RWPE2 (cell line): ENCODE measurements at regions not wholly inside any gene's neighbourhood (a gene's known extent, or its start where the extent isn't known, plus 50 kb on each side); places are given as distances from the start of the nearest gene placed in this dataset.

Experiments
- ATAC-seq: fragments of 200-7000 bp; cut with Tn5 transposase; 3 replicates; pipeline ENCODE4 v1.9.1; 2021; ENCODE audit warnings: low read depth
- DNase-seq: peaks from one replicate; pipeline ENCODE4 v3.0.0-alpha.2; 2020; ENCODE audit warnings: low spot score
- H3K27ac ChIP-seq: fragments of 450-650 bp; 2 replicates; pipeline ENCODE4 v1.5.1; 2017; ENCODE audit warnings: mild to moderate bottlenecking; ENCODE audit not compliant: poor library complexity, severe bottlenecking
- H3K27me3 ChIP-seq: fragments of 250-450 bp; sonication (Bioruptor Pico); 2 replicates; pipeline ENCODE4 v1.5.1; 2021; ENCODE audit warnings: mild to moderate bottlenecking, moderate library complexity; ENCODE audit not compliant: insufficient read depth, poor library complexity, severe bottlenecking
- H3K36me3 ChIP-seq: fragments of 250-450 bp; sonication (Bioruptor Pico); 2 replicates; pipeline ENCODE4 v1.5.1; 2020; ENCODE audit warnings: low read depth, mild to moderate bottlenecking, moderate library complexity
- H3K4me1 ChIP-seq: fragments of 250-450 bp; sonication (Bioruptor Pico); 2 replicates; pipeline ENCODE4 v1.5.1; 2021; ENCODE audit warnings: mild to moderate bottlenecking, moderate library complexity; ENCODE audit not compliant: insufficient read depth, poor library complexity, severe bottlenecking
- H3K4me3 ChIP-seq: fragments of 250-450 bp; sonication (Bioruptor Pico); 2 replicates; pipeline ENCODE4 v1.5.1; 2021; ENCODE audit warnings: mild to moderate bottlenecking, moderate library complexity; ENCODE audit not compliant: severe bottlenecking
- H3K9me3 ChIP-seq: fragments of 250-450 bp; sonication (Bioruptor Pico); 2 replicates; pipeline ENCODE4 v1.5.1; 2021; ENCODE audit warnings: mild to moderate bottlenecking, moderate library complexity; ENCODE audit not compliant: severe bottlenecking
- TF ChIP-seq, protein P1 (sequence below): fragments of 450-650 bp; IDR thresholded peaks from one replicate; pipeline ENCODE4 v1.5.1; 2017; ENCODE audit warnings: mild to moderate bottlenecking, moderate library complexity; ENCODE audit not compliant: poor library complexity, severe bottlenecking

DNA sequence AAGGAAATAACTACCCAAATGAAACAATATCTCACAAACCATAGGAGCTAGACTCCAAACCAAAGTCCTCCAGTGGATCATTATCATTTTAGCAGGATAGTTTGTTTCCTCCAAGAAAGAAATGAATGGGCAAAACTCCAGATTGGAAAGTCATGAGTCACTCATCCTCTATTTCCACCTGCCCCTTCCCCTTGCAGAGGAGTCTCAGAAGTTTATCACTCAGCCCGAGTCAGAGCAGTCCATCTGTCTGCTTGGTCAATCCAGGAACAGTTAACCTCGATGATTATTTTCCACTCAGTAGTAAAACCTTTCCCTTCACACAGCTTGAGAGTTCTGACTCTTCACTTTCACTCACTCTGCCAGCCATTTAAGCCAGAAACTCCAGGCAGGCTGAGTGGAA is 462.2 kb downstream of the BCL11A start:
- Histone ChIP-seq H3K4me1 (no peaks in the 10 kb centered on the region), H3K27ac (no peak overlapping the region), H3K4me3 (no peak overlapping the region), H3K27me3 (no peaks in the 10 kb centered on the region), H3K36me3 (no peaks in the 10 kb centered on the region), H3K9me3 (no peaks in the 10 kb centered on the region)
- DNase-seq (no peak), ATAC-seq (no peak)
- TF ChIP-seq, protein P1, sequence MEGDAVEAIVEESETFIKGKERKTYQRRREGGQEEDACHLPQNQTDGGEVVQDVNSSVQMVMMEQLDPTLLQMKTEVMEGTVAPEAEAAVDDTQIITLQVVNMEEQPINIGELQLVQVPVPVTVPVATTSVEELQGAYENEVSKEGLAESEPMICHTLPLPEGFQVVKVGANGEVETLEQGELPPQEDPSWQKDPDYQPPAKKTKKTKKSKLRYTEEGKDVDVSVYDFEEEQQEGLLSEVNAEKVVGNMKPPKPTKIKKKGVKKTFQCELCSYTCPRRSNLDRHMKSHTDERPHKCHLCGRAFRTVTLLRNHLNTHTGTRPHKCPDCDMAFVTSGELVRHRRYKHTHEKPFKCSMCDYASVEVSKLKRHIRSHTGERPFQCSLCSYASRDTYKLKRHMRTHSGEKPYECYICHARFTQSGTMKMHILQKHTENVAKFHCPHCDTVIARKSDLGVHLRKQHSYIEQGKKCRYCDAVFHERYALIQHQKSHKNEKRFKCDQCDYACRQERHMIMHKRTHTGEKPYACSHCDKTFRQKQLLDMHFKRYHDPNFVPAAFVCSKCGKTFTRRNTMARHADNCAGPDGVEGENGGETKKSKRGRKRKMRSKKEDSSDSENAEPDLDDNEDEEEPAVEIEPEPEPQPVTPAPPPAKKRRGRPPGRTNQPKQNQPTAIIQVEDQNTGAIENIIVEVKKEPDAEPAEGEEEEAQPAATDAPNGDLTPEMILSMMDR, result no peak

DNA sequence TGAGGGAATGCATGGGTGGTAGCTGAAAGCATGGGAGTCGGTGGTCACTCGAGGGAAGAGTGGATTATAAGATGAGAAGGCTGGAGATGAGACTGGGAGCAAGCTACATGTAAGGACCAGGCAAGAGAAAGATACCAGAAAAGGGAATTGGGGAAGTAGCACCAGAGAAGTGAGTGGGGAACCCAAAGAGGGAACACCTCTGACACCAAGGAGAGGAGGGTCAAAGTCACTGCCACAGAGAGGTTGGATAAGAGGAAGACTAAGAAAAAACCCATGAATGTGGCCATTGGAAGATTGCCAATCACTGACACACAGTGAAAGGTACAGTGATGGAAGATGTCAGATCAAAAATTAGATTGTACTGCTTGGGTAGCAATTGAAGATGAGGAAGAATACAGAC is 473.9 kb downstream of the BCL11A start:
- Histone ChIP-seq H3K9me3 (no peaks in the 10 kb centered on the region), H3K4me3 (no peak overlapping the region), H3K27ac (no peak overlapping the region), H3K4me1 (no peaks in the 10 kb centered on the region), H3K27me3 (no peaks in the 10 kb centered on the region), H3K36me3 (no peaks in the 10 kb centered on the region)
- DNase-seq (no peak), ATAC-seq (no peak)
- TF ChIP-seq, protein P1, result no peak

DNA sequence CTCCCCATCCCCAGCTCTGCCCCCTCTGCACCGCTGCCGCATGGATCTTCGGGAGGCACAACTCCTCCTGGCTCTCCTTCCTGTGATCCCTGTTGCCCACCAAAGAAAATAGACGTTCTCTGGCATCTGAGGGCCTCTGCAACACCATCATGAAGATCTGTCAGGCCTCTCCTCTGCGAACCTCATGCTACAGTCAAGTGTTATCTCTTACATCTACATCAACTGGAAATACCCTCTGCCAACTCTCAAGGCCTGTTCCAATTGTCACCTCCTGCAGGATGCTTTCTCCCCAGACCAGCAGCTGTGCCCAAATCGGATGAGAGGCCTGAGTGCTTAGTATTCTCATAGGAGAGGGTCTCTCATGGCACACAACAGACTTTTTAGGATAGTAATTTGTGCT is 478.4 kb downstream of the BCL11A start:
- no peak for DNase-seq
- no peak for ATAC-seq
- Histone ChIP-seq H3K4me3 (no peak overlapping the region), H3K36me3 (no peaks in the 10 kb centered on the region), H3K27me3 (no peaks in the 10 kb centered on the region), H3K9me3 (no peaks in the 10 kb centered on the region), H3K27ac (no peak overlapping the region), H3K4me1 (no peaks in the 10 kb centered on the region)
- TF ChIP-seq, protein P1, result no peak

DNA sequence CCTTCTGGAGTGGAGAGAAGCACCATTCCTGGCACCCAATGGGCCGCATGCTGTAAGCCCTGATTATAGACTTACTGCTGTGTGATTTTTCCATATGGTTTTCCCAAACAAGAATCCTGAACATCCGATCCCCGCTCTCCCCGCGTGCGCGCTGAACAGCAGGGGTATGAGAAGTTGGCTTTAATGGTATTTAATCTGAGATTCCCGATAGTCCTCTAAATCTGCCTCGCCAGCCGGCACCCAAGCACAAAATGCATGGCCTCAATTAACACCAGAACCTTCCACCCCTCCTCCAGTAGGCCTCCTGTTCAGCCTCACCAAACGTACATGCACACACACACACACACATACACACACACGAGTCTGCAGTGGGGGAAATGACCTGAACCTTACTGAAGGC is 480.3 kb downstream of the BCL11A start:
- Histone ChIP-seq H3K4me3 (no peak overlapping the region), H3K9me3 (no peaks in the 10 kb centered on the region), H3K27ac (no peak overlapping the region), H3K27me3 (peaks cover 5% of the 10 kb centered on the region), H3K36me3 (no peaks in the 10 kb centered on the region), H3K4me1 (no peaks in the 10 kb centered on the region)
- DNase-seq (no peak), ATAC-seq (no peak)
- TF ChIP-seq, protein P1, result no peak

DNA sequence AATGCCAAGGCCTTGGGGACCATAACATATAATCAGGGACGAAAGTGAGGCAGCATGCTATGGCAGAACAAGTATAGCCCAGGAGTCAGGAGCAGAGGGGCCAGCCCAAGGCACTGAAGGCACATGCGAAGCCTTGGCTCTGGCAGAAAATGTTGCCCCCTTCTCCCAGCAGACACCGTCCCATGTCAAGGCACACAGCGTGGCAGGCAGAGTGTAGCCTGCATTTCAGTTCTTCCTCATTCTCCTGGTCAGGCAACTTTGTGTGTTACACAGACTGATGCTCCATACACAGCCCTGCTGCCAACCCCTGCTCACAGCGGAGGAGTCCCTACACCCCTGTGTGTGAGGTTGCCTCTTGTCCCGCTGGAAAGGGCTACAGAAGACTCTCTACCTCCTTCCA is 480.8 kb downstream of the BCL11A start:
- Histone ChIP-seq H3K4me1 (no peaks in the 10 kb centered on the region), H3K27me3 (peaks cover 5% of the 10 kb centered on the region), H3K27ac (no peak overlapping the region), H3K36me3 (no peaks in the 10 kb centered on the region), H3K9me3 (no peaks in the 10 kb centered on the region), H3K4me3 (no peak overlapping the region)
- no peak for DNase-seq
- ATAC-seq, result no peak
- TF ChIP-seq, protein P1, result no peak
